GM12891 (cell line): ENCODE measurements at regions not wholly inside any gene's neighbourhood (a gene's known extent, or its start where the extent isn't known, plus 50 kb on each side); places are given as distances from the start of the nearest gene placed in this dataset.
"Not testable (repeated sequence)": the region's sequence is repeated elsewhere in the genome, so short reads cannot be mapped to it uniquely, and the experiment has no call there.

Experiments used
- DNase-seq: peaks from one replicate; pipeline ENCODE4 v3.0.0; 2011; ENCODE audit warnings: low spot score; ENCODE audit not compliant: insufficient read length
- FAIRE-seq: peaks from 2 replicates; lab custom pipeline; 2011; peaks lifted over from hg19 to GRCh38; lab: Jason Lieb, UNC
- PAX5 ChIP-seq: IDR thresholded peaks from 2 replicates; pipeline ENCODE4 v1.6.1; 2011; ENCODE audit warnings: low read length, moderate library complexity, mild to moderate bottlenecking; ENCODE audit not compliant: insufficient read depth, severe bottlenecking
- POLR2A ChIP-seq: IDR thresholded peaks from 2 replicates; pipeline ENCODE4 v1.6.1; 2011; ENCODE audit warnings: low read depth, low read length, control low read depth
- POLR2AphosphoS5 ChIP-seq: IDR thresholded peaks from 2 replicates; pipeline ENCODE4 v1.6.1; 2011; ENCODE audit warnings: low read depth, low read length, control low read depth
- POU2F2 ChIP-seq: IDR thresholded peaks from 2 replicates; pipeline ENCODE4 v1.6.1; 2011; ENCODE audit warnings: low read depth, mild to moderate bottlenecking, control low read depth, low read length, moderate library complexity
- SPI1 ChIP-seq: IDR thresholded peaks from 2 replicates; pipeline ENCODE4 v1.6.1; 2011; ENCODE audit warnings: low read depth, low read length, control low read depth
- TAF1 ChIP-seq: IDR thresholded peaks from 2 replicates; pipeline ENCODE4 v1.6.1; 2011; ENCODE audit warnings: low read depth, low read length, control low read depth

DNA sequence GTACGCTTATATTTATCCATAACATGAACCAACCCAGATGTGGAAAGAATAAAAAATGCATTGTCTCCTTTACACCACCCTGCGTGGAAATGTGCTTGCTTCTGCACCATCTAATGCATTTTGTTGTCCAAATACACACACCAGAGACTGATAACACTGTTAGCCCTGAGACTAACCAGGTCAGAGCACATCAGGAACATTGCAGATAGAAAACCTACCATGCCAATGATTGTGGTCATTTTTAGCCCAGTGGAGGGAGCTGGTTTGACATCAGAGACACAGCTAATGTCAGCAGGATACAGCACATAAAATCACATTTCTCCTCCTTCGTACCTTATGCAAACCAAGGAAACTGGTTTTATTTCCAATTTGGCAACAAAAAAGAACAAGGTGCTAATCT, 528.7 kb downstream of the DOK5 start:
- FAIRE-seq (no peak), DNase-seq (no peak)
- no peak for TF ChIP-seq POU2F2

DNA sequence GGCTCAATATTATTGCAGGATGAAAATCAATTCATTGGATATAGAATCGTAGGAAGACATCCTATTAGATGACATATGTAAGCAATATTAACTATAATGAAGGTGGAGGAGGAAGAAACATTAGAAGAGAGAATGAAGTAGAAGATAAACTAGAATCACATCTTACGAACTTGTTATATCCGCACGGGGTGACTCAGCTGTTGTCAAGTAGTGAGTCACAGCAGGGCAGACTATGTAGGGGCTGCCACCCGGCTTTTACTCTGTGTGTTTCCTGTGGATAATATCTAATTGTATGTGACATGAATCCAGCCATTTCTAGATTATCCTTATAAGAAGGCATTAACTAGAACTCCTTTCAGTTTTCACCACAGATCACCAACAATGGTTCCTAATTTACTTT, 520.2 kb downstream of the DOK5 start:
- FAIRE-seq: no peak
- TF ChIP-seq POLR2AphosphoS5 (no peak), PAX5 (no peak), POLR2A (no peak), TAF1 (no peak)
- no peak for DNase-seq

- no peak for DNase-seq
- no peak for FAIRE-seq
- TF ChIP-seq POU2F2 (no peak), SPI1 (no peak), PAX5 (no peak), TAF1 (no peak), POLR2AphosphoS5 (no peak), POLR2A (no peak)
These were observed 519.6 kb downstream of the DOK5 start for GRCh38 chr20:54995011-54995410.

DNA sequence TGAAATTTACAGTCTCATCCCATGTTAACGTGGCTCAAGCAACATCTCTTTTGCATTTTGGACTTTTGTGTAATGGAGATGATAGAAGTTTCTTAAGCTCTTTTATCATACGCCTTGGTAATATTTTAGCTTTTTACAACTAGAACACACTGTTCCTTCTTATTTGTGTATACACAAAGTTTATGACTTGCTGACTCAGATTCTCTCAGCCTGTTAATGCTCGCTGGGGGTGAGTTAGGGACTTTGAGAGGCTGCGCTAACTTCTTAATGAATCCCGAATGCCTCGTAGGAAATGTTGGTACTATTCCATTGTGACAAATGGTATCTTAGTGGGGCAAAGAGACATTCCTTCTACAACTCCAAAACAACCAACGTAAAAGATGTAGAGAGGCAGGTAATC, 509.7 kb downstream of the DOK5 start:
- DNase-seq: no peak
- FAIRE-seq: no peak
- TF ChIP-seq POU2F2 (no peak), SPI1 (no peak), POLR2AphosphoS5 (no peak), TAF1 (no peak), POLR2A (no peak)

DNA sequence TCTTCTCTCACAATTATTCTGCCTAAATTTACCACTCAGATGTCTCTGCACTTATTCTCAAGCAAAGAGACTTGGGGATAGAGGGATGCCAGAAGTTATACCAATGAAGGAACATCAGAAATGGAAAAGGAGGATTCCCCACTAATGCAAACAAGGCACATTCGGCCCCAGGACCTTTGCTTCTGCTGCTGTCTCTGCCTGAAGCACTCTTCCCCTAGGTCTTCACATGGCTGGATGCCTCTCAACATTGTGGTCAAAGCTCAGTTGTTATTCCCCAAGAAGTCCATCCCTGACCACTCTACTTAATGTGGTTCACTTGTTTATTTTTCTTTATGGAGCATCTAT, 508.7 kb downstream of the DOK5 start:
- no peak for TF ChIP-seq POU2F2
- no peak for TF ChIP-seq SPI1
- no peak for TF ChIP-seq POLR2AphosphoS5
- no peak for TF ChIP-seq POLR2A
- TF ChIP-seq PAX5: no peak
- no peak for TF ChIP-seq TAF1
- no peak for DNase-seq
- no peak for FAIRE-seq

DNA sequence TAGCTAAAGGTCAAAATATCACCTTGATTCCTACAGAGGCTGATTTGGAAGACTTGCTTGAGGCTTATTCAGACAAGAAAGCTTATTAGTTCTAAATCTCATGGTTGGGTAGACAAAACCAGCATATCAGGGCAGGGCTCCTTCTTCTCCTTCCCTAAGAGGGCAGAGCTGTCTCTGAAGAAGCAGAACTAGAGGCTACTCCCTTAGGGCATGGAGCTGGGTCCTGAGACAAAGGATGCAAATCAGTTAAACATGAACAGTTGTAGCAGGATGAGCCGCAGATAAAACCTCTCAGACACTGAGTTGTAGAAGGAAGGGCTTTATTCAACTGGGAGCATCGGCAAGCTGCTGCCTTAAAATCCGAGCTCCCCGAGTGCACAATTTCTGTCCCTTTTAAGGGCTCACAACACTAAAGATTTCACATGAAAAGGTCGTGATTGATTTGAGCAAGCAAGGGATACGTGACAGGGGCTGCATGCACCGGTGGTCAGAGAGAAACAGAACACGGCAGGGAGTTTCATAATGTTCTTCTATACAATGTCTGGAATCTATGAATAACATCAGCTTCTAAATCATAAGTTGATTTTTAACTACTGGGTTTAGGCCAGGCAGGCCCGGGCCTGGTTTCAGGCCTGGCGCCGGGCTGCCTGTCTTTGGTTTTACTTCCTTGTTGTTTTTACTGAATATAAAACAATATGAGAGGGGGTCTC, 508.2 kb downstream of the DOK5 start:
- DNase-seq, FAIRE-seq: not testable (repeated sequence)

DNA sequence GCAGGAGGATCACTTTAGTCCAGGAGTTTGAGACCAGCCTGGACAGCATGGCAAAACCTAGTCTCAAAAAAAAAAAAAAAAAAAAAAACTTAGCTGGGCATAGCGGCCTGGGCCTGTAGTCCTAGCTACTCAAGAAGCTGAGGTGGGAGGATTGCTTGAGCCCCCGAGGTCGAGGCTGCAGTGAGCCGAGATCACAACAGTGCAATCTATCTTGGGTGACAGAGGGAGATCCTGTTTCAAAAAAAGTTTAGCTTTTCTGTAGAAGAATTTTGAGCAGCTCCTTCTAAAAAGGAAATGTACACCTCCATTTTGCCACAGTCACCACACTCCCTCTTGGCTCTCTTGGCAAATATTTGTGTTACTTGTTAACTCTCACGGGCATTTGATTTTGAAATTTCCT, 505.8 kb downstream of the DOK5 start:
- TF ChIP-seq TAF1 (no peak), POLR2A (no peak), PAX5 (no peak), POLR2AphosphoS5 (no peak), SPI1 (no peak), POU2F2 (no peak)
- no peak for FAIRE-seq
- DNase-seq: no peak

DNA sequence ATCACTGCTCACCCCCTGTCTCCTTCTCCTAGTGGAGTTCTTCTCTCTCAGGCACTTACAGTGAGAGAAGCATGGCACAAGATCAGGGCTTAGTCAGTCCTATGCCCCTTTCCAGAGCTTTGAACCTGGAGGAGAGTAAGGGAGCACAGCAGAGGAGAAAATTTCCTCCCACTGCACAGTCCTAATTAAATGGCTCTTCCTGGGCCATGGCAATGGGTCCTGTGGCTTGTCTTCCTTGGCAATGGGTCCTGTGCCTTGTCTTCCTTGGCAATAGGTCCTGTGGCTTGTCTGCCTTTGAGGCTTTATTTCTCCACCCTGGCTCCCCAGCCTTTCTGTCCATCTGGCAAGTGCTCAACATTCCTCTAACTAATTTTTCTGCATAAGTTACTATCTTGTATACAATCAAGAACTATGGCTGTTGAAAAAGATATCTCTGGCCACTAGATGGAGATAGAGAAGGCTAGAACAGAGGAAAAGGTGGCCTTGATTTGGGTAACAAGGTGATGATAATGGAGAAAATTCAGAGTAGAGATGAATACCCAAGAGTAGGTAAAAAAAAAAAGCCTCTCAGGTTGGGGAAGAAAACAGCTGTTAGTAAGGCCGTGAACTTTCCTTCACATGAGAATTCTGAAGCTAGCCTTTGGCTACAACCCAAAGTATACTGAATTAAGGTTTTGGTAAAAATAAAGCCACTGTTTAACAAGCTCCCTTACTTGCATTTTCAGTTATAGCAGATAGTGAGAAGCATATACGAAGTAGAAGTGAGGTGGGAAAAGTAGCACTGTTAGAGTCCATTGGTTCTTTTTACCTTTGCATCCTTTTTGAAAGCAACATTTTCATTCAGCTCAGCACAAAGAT, 504.9 kb downstream of the DOK5 start:
- DNase-seq: no peak
- TF ChIP-seq POU2F2 (no peak), TAF1 (no peak), POLR2AphosphoS5 (no peak), PAX5 (no peak), POLR2A (no peak), SPI1 (no peak)
- FAIRE-seq: no peak

- DNase-seq (no peak), FAIRE-seq (no peak)
- TF ChIP-seq POLR2A (no peak), TAF1 (no peak), POU2F2 (no peak)
These were observed 474.9 kb downstream of the DOK5 start for GRCh38 chr20:54950304-54950703.

- FAIRE-seq: no peak
These were observed 466.3 kb downstream of the DOK5 start for GRCh38 chr20:54941666-54942065.

DNA sequence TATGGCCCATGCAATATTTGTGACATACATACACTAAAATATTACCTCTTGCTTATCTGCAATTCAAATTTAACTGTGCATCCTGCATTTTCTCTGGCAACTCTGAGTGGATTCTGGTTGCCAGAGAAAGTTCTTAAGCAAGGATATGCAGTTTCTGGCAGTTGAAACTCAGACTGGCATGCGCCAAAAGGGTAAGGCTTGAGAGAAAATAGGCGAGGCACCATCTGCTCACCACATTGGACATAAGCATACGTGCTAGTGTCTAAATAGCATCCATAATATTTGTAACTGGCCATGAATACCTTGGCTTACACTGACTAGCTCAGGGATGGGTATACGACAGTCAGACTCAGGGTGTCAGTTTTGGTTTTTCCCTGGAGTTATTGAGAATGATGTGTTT, 465.1 kb downstream of the DOK5 start:
- DNase-seq (no peak), FAIRE-seq (no peak)
- no peak for TF ChIP-seq PAX5
- TF ChIP-seq POU2F2: no peak
- TF ChIP-seq TAF1: no peak
- TF ChIP-seq POLR2A: no peak
- TF ChIP-seq POLR2AphosphoS5: no peak
- TF ChIP-seq SPI1: no peak

More at GRCh38 chr20:54941666-54942065, 466.3 kb downstream of the DOK5 start:
- no peak for DNase-seq
- TF ChIP-seq SPI1 (no peak), TAF1 (no peak), POLR2A (no peak), POU2F2 (no peak), POLR2AphosphoS5 (no peak), PAX5 (no peak)
